Mesodermal cell (in vitro differentiated cells): ENCODE measurements at regions not wholly inside any gene's neighbourhood (a gene's known extent, or its start where the extent isn't known, plus 50 kb on each side); places are given as distances from the start of the nearest gene placed in this dataset.

ENCODE experiments used
- H3K27ac ChIP-seq: 2 replicates; pipeline ENCODE4 v1.7.0; 2013; ENCODE audit warnings: mild to moderate bottlenecking, low read depth, low read length, moderate library complexity; ENCODE audit not compliant: severe bottlenecking
- H3K36me3 ChIP-seq: 2 replicates; pipeline ENCODE4 v1.7.1; 2013; ENCODE audit warnings: mild to moderate bottlenecking, low read length, moderate library complexity; ENCODE audit not compliant: control insufficient read depth, insufficient read depth
- H3K4me1 ChIP-seq: one replicate; pipeline ENCODE4 v1.7.1; 2013; ENCODE audit warnings: mild to moderate bottlenecking, low read length; ENCODE audit not compliant: insufficient read depth, control insufficient read depth, poor library complexity, severe bottlenecking
- H3K4me3 ChIP-seq: 2 replicates; pipeline ENCODE4 v1.7.0; 2013; ENCODE audit warnings: low read length, control low read depth, mild to moderate bottlenecking; ENCODE audit not compliant: insufficient read depth, poor library complexity, severe bottlenecking; ENCODE audit errors: extremely low read depth
- H3K9me3 ChIP-seq: 2 replicates; pipeline ENCODE4 v1.7.1; 2013; ENCODE audit warnings: mild to moderate bottlenecking, low read length, moderate library complexity; ENCODE audit not compliant: control insufficient read depth
- WGBS, 2 experiments: methylation state at CpG; one replicate each; pipeline ENCODE4 v1.1.5; 2013; ENCODE audit warnings: missing lambda C conversion rate in 2 of 2; ENCODE audit not compliant: insufficient coverage in 2 of 2; 5-methylcytosine and 5-hydroxymethylcytosine counted together

DNA sequence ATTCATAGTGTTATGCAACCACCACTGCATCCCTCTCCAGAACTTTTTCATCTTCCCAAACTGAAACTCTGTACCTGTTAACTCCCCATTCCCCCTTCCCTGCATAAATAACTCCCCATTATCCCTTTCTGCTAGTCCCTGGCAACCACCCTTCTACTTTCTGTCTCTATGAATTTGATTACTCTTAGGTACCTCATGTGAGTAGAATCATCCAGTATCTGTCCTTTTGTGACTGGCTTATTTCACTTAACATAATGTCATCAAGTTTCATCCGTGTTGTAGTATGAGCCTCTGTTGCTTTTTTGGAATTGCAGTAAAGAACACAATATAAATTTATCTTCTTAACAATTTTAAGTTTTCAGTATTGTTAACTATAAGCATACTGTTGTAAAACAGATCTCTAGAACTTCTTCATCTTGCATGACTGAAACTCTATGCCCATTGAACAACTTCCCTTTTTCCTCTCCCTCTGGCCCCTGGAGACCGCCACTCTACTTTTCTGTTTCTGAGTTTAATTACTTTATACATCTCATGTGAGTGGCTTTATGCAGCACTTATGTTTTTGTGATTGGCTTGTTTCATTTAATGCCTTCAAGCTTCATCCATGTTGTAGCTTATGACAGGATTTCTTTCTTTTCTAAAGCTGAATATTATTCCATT lies 87.3 kb upstream of the ABCC4 start:
- no peak overlapping the region for H3K4me3 ChIP-seq
- no peaks in the 10 kb centered on the region for H3K9me3 ChIP-seq
- H3K36me3 ChIP-seq = no peaks in the 10 kb centered on the region
- no peaks in the 10 kb centered on the region for H3K4me1 ChIP-seq
- no peak overlapping the region for H3K27ac ChIP-seq
- no CpG with 5 or more reads among the region's 2 CpGs for WGBS, 2 experiments

DNA sequence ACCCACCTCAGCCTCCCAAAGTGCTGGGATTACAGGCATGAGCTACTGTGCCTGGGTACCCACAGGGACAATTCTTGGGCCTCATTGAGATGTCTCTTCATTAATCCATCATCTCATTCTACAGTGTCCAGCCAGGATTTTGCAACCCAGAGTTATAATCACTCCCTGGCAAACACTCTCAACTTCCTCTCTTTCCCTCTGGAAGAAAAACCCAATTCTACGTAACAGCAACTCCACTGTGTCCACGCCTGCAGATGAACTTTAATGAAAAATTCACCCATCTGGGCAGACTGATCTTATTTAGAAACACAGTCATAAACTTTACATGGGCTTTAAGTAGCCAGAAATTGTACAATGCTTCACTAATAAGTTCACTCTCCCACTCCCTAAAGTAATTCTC lies 90.1 kb upstream of the ABCC4 start:
- H3K27ac ChIP-seq = no peak overlapping the region
- no peak overlapping the region for H3K4me3 ChIP-seq
- H3K4me1 ChIP-seq = no peaks in the 10 kb centered on the region
- no peaks in the 10 kb centered on the region for H3K9me3 ChIP-seq
- WGBS, 2 experiments = 80 to 86% methylated on average over 2 of the region's 2 CpGs
- no peaks in the 10 kb centered on the region for H3K36me3 ChIP-seq

DNA sequence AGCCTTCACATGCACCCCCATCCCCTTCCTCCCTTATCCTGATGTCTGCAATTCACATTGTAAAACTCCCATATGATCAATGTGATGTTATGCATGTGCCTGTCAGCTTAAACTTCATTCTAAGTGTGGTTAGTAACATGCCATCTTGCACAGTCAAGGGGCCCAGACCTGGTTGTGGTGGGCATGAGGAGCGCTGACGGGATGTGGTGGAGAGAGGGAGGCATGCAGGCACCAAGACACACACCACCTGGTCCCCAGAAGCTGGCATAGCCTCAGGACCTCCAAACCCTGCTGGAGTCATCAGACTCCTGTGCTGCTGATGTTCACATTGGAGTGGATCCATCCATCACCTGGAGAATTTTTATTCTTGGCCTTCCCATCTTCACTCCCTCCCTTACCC lies 90.5 kb upstream of the ABCC4 start:
- Histone ChIP-seq H3K9me3 (no peaks in the 10 kb centered on the region), H3K36me3 (no peaks in the 10 kb centered on the region), H3K27ac (no peak overlapping the region), H3K4me1 (no peaks in the 10 kb centered on the region), H3K4me3 (no peak overlapping the region)
- WGBS, 2 experiments = 92% methylated on average over 2 of the region's 2 CpGs; no CpG with 5 or more reads in 1 of the 2 experiments

DNA sequence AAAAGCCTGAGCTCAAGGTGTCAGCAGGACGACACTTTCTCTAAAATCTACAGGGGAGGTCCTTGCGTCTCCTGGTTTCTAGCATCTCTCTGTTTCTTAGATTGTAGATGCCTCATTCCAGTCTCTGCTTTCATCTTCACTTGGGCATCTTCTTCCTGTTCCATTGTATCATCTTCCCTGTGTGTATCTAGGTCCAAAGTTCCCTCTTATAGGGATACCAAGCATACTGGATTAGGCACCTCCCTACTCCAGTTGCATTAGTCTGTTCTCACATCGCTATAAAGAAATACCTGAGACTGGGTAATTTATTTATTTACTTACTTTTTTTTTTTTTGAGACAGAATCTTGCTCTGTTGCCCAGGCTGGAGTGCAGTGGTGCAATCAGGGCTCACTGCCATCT lies 91.3 kb upstream of the ABCC4 start:
- 80 to 88% methylated on average over 2 of the region's 3 CpGs for WGBS, 2 experiments
- Histone ChIP-seq H3K36me3 (no peaks in the 10 kb centered on the region), H3K4me3 (no peak overlapping the region), H3K27ac (no peak overlapping the region), H3K4me1 (no peaks in the 10 kb centered on the region), H3K9me3 (no peaks in the 10 kb centered on the region)

DNA sequence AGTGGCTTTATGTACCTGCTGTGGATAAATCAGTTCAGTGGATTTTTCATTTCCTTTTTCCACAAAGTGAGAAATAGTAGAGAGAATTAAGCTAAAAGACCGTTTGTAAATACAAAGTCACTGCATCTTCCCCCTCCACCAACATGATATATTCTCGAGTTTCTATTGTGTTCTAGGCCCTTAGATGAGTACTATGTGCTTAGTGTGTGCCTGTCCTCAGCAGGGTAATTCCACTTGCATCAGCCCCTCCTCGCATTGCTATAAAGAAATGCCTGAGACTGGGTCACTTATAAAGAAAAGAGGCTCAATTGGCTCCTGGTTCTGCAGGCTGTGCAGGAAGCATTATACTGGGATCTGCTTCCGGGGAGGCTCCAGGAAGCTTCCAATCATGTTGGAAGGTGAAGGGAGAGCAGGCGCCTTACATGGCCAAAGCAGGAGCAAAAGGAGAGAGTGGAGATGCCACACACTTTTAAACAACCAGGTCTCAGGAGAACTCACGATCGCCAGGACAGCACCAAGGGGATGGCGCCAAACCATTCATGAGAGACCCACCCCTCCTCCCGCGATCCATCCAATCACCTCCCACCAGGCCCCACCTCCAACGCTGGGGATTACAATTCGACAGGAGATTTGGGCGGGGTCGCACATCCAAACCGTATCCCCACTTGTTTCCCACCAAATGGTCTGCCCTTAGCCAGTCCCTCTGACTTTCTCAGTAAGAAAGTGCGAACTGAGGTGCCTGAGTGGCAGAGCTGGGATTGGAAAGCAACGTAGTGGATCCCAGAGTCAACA lies 102.3 kb upstream of the ABCC4 start:
- Histone ChIP-seq H3K9me3 (no peaks in the 10 kb centered on the region), H3K27ac (no peak overlapping the region), H3K36me3 (no peaks in the 10 kb centered on the region), H3K4me1 (no peaks in the 10 kb centered on the region), H3K4me3 (peak overlapping the region; percentile 40)
- WGBS, 2 experiments = 1 to 3% methylated on average over 10 to 13 of the region's 17 CpGs

DNA sequence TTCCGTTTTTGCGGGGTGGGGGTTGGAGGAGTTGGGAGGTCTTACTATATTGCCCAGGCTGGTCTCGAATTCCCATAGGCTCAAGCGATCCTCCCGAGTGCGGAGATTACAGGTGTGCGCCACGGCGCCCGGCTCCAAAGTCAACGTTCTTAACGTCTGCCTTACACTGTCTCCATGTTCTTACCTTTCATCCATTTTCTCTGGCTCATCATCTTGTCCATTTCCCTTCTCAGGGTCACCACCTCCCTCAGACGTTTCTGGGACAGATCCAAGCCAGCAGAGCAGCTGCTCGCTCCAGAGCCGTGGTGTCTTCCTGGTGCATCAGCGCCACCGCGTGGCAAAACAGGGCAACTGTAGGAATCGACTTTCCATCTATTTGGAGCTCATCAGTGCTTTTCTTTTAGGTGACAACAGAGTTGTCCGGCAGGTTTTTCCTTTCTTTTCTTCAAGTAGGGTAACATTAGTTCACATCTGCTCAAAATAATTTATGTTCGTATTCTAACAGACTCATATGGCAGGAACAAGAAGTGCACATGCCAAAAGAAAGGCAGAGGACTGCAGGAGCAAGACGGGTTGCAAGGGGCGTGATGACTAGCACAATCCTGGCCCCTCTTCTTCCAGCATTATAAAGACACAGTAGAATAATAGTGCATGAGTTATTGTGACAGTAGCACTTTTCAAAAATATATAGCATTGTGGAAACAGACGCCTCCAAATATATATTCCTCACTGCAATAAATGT lies 103.1 kb upstream of the ABCC4 start:
- no peak overlapping the region for H3K27ac ChIP-seq
- peak overlapping the region; percentile 40 for H3K4me3 ChIP-seq
- 1 to 8% methylated on average over 18 to 21 of the region's 24 CpGs for WGBS, 2 experiments
- H3K4me1 ChIP-seq = no peaks in the 10 kb centered on the region
- no peaks in the 10 kb centered on the region for H3K9me3 ChIP-seq
- no peaks in the 10 kb centered on the region for H3K36me3 ChIP-seq

DNA sequence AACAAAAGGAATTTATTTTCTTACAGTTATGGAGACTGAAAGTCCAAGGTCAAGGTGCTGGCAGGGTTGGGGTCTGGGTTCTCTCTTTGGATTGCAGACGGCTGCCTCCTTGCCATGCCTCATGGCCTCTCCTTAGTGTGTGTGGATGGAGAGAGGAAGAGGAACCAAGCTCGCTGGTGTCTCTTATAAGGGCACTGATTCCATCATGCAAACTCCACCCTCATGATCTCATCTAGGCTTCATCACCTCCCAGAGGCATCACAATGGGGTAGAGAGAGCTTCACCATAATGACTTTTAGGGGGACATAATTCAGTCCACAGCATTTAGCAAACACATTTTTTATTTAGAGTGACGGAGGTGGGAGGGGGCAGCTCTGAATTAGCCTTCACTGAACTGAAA lies 104.9 kb upstream of the ABCC4 start:
- WGBS, 2 experiments = 83 to 100% methylated on average over 1 of the region's 3 CpGs
- no peaks in the 10 kb centered on the region for H3K9me3 ChIP-seq
- H3K27ac ChIP-seq = no peak overlapping the region
- no peaks in the 10 kb centered on the region for H3K36me3 ChIP-seq
- H3K4me3 ChIP-seq = no peak overlapping the region
- no peaks in the 10 kb centered on the region for H3K4me1 ChIP-seq

DNA sequence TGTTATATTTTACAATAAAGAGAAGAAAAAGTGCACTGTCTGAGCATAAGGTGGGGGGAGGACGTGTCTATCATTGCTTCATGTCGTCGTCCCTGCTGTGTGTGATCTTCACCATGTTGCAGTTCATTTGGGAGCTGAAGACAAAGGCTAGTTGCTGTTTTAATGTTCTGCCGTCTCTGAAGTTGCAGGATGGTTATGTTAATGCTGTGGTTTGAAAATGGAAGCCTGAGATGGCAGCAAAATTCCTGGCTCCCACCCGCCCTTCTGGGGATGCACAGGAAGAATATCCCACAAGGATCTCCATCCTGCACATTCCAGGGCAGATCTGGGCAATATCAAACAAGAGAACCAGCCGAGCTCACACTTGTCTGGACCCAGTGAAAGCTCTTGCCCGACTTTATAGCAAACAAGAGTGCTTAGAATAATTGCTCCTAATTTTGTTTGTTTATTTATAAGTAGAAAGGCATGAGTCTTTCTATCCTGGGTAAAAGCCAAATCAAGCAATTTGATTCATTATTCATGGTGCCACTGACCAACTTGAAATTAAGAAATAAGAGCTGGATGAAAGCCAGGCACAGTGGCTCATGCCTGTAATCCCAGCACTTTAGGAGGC lies 110.3 kb upstream of the ABCC4 start:
- H3K4me1 ChIP-seq = no peaks in the 10 kb centered on the region
- H3K36me3 ChIP-seq = no peaks in the 10 kb centered on the region
- no peak overlapping the region for H3K4me3 ChIP-seq
- H3K9me3 ChIP-seq = no peaks in the 10 kb centered on the region
- 77 to 87% methylated on average over 5 to 6 of the region's 7 CpGs for WGBS, 2 experiments
- H3K27ac ChIP-seq = no peak overlapping the region

DNA sequence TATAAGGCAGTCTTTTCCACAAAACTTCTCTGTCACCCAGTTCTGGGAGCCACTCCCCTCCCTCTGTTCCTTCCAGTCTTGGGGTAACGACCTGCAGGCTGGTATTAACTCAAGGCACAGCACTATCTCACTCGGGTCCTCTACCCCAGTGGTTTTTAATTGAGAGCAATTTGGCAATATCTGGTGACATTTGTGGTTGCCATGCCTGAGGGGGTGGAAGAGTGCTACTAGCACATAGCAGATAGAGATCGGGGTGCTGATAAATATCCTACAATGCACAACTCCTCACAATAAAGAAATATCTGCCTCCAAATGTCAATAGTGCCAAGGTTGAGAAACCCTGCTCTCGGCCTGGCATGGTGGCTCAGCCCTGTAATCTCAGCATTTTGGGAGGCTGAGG lies 117.7 kb upstream of the ABCC4 start:
- H3K36me3 ChIP-seq = no peaks in the 10 kb centered on the region
- H3K9me3 ChIP-seq = no peaks in the 10 kb centered on the region
- 92 to 100% methylated on average over 1 to 3 of the region's 4 CpGs for WGBS, 2 experiments
- H3K27ac ChIP-seq = no peak overlapping the region
- H3K4me3 ChIP-seq = no peak overlapping the region
- no peaks in the 10 kb centered on the region for H3K4me1 ChIP-seq

DNA sequence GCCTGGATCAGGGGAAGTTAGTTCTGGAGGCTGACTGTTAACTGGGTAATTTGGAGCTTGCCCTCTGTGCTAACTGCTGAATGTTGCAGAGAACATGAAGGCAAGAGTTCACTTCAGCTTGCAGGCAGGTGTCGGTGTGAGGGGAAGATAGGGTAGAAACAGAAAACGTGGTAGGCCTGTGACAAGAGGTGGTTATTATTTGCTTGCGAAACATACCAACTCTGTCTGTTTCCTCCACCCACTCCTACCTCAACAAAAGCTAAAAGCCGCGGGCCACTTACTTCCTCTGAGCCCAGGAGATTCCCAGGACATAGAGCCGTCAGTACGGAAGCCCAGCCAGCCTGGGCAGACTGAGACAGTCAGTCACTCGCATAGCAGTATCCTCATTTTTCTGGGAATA lies 119.2 kb upstream of the ABCC4 start:
- H3K9me3 ChIP-seq = no peaks in the 10 kb centered on the region
- no peaks in the 10 kb centered on the region for H3K4me1 ChIP-seq
- H3K4me3 ChIP-seq = no peak overlapping the region
- 67 to 73% methylated on average over 3 of the region's 8 CpGs for WGBS, 2 experiments
- H3K27ac ChIP-seq = no peak overlapping the region
- H3K36me3 ChIP-seq = no peaks in the 10 kb centered on the region
